ENCODE measurements at regions not wholly inside any gene's neighbourhood (a gene's known extent, or its start where the extent isn't known, plus 50 kb on each side); places are given as distances from the start of the nearest gene placed in this dataset.

DNA sequence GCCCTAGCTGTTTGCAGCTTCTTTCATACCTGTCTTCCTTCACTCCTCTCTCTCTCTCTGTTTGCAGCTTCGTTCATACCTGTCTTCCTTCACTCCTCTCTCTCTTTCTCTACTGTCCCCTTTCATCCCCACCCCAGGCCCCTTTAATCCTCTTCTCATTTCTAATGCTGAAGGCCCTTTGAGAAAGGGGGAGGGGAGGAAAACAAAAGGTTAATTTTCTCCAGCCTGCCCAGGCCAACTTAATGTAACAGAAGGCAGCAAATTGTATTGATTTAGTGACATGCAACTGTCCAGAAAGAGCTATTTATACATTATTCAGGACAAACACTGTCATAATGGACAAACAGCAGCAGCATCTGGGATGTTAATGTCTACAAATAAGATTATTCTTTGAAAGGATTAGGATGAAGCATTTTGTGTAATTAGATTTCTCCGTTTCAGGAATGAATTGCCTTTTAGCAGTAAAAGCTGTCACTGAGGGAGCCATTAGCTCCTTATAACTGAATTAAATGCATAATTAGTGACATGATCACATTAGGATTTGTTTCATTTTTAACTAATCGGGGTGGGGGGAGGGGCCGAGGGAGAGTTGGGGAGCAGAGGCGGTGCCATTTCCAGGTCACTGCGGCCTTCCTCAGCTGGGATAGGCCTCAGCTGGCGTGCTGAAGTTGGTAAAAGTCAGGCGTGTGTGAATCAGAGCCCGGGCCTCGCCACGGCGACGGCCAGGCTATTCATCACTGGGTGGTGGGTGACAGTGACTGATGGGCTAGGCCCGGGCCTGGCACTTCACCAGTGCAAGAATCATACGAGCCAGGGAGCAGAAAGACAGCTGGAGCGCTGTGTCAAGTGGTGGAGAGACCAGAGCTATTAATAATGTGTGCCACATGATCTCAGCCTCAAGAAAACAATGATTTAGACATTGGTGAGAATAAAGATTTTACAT, 174.5 kb downstream of the NKX6-1 start (continued):
- TF ChIP-seq, protein P1, sequence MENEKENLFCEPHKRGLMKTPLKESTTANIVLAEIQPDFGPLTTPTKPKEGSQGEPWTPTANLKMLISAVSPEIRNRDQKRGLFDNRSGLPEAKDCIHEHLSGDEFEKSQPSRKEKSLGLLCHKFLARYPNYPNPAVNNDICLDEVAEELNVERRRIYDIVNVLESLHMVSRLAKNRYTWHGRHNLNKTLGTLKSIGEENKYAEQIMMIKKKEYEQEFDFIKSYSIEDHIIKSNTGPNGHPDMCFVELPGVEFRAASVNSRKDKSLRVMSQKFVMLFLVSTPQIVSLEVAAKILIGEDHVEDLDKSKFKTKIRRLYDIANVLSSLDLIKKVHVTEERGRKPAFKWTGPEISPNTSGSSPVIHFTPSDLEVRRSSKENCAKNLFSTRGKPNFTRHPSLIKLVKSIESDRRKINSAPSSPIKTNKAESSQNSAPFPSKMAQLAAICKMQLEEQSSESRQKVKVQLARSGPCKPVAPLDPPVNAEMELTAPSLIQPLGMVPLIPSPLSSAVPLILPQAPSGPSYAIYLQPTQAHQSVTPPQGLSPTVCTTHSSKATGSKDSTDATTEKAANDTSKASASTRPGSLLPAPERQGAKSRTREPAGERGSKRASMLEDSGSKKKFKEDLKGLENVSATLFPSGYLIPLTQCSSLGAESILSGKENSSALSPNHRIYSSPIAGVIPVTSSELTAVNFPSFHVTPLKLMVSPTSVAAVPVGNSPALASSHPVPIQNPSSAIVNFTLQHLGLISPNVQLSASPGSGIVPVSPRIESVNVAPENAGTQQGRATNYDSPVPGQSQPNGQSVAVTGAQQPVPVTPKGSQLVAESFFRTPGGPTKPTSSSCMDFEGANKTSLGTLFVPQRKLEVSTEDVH (IDR thresholded peaks at IDR 0.05; ENCODE audit: low read depth, partially characterized antibody): no peak
- TF ChIP-seq, protein P2, sequence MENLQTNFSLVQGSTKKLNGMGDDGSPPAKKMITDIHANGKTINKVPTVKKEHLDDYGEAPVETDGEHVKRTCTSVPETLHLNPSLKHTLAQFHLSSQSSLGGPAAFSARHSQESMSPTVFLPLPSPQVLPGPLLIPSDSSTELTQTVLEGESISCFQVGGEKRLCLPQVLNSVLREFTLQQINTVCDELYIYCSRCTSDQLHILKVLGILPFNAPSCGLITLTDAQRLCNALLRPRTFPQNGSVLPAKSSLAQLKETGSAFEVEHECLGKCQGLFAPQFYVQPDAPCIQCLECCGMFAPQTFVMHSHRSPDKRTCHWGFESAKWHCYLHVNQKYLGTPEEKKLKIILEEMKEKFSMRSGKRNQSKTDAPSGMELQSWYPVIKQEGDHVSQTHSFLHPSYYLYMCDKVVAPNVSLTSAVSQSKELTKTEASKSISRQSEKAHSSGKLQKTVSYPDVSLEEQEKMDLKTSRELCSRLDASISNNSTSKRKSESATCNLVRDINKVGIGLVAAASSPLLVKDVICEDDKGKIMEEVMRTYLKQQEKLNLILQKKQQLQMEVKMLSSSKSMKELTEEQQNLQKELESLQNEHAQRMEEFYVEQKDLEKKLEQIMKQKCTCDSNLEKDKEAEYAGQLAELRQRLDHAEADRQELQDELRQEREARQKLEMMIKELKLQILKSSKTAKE (IDR thresholded peaks at IDR 0.05; ENCODE audit: low read depth, poor library complexity, severe bottlenecking): no peak

DNA sequence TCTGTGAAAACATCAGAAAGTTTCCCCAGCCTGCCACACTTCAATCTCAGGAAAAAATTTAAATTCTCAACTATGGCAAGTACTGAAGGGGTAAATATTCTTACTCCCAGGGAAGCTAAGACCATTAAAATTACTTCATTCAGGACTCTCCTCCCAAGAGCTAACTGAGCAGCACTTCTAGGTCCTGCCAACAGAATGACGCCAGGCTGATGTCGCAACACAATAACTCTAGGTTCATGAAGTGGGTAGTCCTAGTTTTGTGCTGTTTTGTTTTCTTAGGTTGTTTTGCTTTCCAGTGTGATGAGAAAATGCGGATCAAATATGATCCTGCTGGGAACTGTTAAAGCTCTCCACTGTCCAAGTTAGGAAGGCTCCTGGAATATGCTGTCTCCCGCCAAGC, 180.0 kb downstream of the NKX6-1 start:
- H3K27ac ChIP-seq (ENCODE audit: control insufficient read depth, insufficient read depth): no peak overlapping the region
- H3K4me2 ChIP-seq (ENCODE audit: control insufficient read depth, insufficient read depth): no peak overlapping the region
- H4K20me1 ChIP-seq (ENCODE audit: control insufficient read depth, insufficient read depth): no peaks in the 10 kb centered on the region
- no TSS peak for BruUV-seq (replicated peaks)
- FAIRE-seq (no peak), DNase-seq (ENCODE audit: low read depth, low spot score) (no peak), ATAC-seq (no peak)
- ChIA-PET SMC1A (ENCODE audit: uncharacterized antibody, unreplicated experiment) (interaction anchor here (1.5 kb wide), 1 partner anchor 22 kb away, joined by 3 read pairs; no protein-coding TSS in a partner anchor), CTCF (no interaction called here), RAD21 (ENCODE audit: unreplicated experiment) (no interaction called here), POLR2A (no interaction called here)
- no peak overlapping the region for H2AFZ ChIP-seq (ENCODE audit: control insufficient read depth, low read depth, low read length)
- H3K27me3 ChIP-seq (replicated peaks in 1 of 2; ENCODE audit: control insufficient read depth in 2 of 2, insufficient read depth in 2 of 2, low read length in 1 of 2): no peaks in the 10 kb centered on the region
- TF ChIP-seq, protein P3, sequence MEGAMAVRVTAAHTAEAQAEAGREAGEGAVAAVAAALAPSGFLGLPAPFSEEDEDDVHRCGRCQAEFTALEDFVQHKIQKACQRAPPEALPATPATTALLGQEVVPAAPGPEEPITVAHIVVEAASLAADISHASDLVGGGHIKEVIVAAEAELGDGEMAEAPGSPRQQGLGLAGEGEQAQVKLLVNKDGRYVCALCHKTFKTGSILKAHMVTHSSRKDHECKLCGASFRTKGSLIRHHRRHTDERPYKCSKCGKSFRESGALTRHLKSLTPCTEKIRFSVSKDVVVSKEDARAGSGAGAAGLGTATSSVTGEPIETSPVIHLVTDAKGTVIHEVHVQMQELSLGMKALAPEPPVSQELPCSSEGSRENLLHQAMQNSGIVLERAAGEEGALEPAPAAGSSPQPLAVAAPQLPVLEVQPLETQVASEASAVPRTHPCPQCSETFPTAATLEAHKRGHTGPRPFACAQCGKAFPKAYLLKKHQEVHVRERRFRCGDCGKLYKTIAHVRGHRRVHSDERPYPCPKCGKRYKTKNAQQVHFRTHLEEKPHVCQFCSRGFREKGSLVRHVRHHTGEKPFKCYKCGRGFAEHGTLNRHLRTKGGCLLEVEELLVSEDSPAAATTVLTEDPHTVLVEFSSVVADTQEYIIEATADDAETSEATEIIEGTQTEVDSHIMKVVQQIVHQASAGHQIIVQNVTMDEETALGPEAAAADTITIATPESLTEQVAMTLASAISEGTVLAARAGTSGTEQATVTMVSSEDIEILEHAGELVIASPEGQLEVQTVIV (IDR thresholded peaks at IDR 0.05; ENCODE audit: borderline replicate concordance, partially characterized antibody): no peak
- no peak for TF ChIP-seq MXI1 (IDR thresholded peaks at IDR 0.05; ENCODE audit: low read depth, low read length)
- TF ChIP-seq, protein P4, sequence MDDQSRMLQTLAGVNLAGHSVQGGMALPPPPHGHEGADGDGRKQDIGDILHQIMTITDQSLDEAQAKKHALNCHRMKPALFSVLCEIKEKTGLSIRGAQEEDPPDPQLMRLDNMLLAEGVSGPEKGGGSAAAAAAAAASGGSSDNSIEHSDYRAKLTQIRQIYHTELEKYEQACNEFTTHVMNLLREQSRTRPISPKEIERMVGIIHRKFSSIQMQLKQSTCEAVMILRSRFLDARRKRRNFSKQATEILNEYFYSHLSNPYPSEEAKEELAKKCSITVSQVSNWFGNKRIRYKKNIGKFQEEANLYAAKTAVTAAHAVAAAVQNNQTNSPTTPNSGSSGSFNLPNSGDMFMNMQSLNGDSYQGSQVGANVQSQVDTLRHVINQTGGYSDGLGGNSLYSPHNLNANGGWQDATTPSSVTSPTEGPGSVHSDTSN (IDR thresholded peaks at IDR 0.05; ENCODE audit: insufficient replicate concordance, low read depth, low read length): no peak
- TF ChIP-seq RB1 (IDR thresholded peaks at IDR 0.05; ENCODE audit: borderline replicate concordance): no peak
- H3K36me3 ChIP-seq (ENCODE audit: control insufficient read depth in 2 of 2, insufficient read depth in 2 of 2, low read length in 1 of 2): no peaks in the 10 kb centered on the region
- H3K79me2 ChIP-seq (ENCODE audit: control insufficient read depth, insufficient read depth, low read length): no peaks in the 10 kb centered on the region
- H3K9me3 ChIP-seq (replicated peaks; ENCODE audit: control insufficient read depth, insufficient read depth, low read length): no peaks in the 10 kb centered on the region
- H3K9ac ChIP-seq (ENCODE audit: control insufficient read depth, insufficient read depth, low read length): no peak overlapping the region
- H3K4me3 ChIP-seq: no peak overlapping the region
- in situ Hi-C loops (cut with MboI): no loop called here
- no peaks in the 10 kb centered on the region for H3K4me1 ChIP-seq (ENCODE audit: control insufficient read depth, insufficient read depth, low read length)
- intact Hi-C loops (cut with micrococcal nuclease; ENCODE audit: unreplicated experiment): no loop called here
- 59% methylated on average over 4 of the region's 4 CpGs for WGBS (ENCODE audit: insufficient coverage, insufficient replicate concordance, low lambda C conversion rate, missing lambda C conversion rate)
